HG03159 (cell line): ENCODE measurements at regions not wholly inside any gene's neighbourhood (a gene's known extent, or its start where the extent isn't known, plus 50 kb on each side); places are given as distances from the start of the nearest gene placed in this dataset.

ENCODE experiments used
- ATAC-seq: cut with Tn5 transposase; IDR thresholded peaks from one replicate; pipeline ENCODE4 v1.9.1; 2021; ENCODE audit warnings: mild to moderate bottlenecking, moderate library complexity; ENCODE audit not compliant: unreplicated experiment

- ATAC-seq, result no peak
These were observed 837.7 kb downstream of the GALR1 start for GRCh38 chr18:78087338-78087737.

DNA sequence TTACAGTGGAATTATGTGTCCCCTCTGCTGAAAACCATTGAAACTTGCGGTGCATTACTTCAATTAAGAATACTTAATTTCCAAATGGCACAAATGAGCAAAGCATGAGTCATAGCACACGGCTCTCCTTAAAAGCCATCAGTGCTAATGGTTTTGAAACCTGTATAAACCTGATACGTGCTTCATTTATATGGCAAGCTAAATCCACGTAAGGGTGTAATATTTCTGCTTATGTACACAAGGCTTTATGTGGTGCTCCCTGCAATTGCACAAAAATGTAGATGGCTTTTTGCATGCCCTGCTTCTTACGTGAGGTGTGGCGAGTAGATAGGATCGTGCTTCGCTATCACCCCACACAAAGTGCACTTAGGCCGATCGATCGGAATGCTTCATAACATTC is 840.9 kb downstream of the GALR1 start:
- no peak for ATAC-seq

DNA sequence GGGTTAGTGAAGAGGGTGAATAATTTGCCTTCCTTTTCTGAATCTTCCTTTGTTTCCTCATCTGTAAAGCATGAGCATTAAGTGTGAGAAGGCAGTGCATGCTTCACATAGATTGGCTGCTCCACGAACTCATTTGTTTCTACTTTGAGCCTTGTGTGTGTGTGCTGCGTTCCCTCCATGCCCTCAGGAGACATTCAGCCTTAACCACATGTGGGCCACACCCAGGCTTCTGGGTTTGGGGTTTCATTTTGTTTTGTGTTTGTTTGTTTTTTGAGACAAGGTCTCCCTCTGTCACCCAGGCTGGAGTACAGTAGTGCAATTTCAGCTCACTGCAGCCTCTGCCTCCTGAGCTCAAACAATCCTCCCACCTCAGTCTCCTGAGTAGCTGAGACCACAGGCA is 843.3 kb downstream of the GALR1 start:
- no peak for ATAC-seq

DNA sequence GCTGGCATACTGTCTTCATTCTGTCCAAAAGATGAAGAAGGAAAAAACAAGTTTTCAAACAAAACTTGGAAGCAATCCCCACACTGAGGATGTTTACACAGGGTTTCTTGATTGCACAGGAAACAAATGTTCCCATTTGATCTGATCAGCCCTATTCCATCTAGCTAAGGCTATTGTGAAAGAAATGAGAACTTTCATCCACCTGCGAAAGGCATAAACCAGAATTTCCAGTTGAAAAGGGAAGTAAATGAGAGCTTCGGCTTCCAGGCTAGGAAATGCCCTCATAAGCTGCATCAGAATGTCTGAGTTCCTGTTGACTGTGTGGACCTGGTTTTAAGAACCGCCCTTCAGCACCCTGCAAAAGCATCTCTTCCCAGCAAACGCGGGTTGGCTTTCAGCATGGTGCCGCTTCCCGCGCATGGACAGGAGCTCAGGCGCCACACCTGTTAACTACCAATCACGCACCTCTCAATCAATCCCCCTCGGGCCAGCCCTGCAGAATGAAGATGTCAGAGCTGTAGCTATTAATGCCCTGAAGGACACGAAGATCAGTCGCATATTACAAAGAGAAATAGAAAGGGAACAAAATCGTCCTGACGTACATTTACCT is 850.4 kb downstream of the GALR1 start:
- no peak for ATAC-seq

- ATAC-seq, result no peak
These were observed 851.4 kb downstream of the GALR1 start for GRCh38 chr18:78101091-78101490.

DNA sequence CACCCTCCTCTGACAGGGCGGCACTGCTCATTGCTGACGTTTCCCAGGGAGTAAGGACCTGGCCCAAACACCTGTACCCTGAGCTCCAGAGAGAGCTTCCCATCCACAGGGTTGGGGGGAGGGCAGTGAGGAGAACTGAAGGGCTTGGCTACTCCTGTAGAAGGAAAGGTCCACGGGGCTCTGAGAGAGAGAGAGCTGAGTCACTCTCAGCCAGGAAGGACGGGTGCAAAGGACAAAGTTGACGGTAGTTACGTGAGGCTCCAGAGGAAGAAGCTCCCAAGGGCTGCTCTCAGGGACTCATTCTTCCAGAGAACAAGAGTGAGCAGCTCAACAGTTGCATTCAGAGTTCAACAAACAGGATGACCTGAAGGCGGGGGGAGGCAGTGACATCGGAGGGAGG is 852.5 kb downstream of the GALR1 start:
- ATAC-seq, result no peak

DNA sequence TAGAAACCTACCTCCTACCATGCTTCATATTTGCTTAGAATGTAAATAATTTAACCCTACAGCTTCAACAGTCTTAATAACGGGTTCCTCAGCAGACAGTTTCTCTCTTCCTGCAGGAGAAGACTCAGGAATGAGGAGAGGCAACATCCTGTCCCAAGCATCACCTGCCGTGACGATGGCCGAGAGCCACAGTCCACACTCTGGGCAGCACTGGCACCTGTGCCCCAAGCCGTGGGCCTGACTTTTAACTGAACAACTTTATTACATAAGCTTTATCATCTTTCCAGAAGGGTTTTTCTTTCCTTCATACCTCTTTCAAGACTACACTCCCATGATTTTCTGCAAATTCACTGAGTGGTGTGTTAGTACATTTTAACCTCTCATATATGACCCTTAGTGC is 856.0 kb downstream of the GALR1 start:
- no peak for ATAC-seq

DNA sequence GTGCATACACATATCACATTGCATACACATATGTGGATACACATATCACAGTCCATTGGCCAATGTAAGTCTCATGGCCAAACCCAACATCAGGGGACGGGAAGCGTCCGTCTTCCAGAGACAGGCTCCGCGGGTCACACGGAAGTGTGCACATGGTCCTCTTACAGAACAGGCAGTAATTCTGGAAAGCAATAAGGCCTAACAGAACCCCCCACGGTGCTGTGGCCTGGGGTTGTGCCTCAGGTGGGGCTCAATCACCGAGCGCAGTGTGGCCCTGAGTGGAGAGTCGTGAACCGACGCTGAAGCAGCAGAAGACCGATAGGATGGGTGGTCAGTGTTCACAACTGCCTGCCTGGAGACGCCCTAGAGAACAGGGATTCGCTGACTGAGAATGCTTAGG is 857.3 kb downstream of the GALR1 start:
- no peak for ATAC-seq

GRCh38 chr18:78107363-78107762 is 857.7 kb downstream of the GALR1 start:
- no peak for ATAC-seq

DNA sequence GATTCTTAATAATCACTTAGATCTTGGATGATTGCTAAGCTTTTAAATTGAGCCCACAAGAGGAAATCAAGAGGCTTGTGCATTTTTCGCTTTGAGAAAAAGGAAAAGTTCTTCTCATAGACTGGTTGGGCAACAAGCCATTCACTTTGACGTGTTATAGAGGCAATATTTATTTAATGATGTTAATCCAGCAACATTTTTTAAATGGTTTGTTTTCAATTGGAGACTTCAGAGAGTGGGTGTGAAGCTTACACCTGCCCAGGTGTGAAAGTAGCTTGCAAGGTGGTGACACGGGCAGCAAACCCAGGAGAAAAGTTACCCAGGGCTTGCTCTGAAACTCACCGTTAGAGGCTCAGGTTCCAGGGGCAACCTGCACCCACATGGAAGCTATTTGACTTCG is 858.9 kb downstream of the GALR1 start:
- ATAC-seq, result no peak

DNA sequence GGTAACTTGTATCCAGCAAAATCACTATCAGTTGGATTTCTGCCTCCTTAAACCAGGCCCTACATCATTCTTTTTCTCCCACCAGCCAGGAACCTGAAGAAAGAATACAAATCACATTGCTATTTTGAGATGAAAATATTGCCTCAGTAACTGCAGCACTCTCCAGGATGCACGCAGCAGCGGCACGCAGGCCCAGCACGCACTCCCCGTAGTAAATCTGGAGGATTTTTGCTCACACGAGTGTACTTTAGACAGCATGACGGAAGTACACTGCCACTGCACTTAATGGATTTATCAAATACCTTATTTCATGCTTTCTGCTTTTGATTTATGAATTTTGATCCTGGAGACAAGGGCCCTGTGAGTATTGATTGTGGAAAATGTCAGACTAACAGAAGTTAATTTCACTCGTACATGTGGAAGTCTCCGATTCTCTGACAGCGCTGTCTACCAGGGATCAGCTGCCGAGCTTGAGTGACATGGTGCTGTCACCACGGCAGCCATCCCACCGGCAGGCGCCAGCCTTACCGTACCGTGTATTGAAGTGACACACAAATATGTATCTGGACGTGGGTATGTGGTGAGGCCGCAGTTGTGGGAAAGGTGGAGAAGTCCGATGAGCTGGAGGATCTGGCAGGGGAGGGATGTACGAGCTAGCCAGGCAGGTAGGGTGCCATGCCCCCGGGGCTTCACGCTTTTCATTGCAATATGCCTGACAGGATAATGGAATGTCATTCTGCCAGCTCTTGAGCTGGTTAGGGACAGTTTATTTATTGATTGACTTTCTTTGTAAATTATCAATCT is 863.7 kb downstream of the GALR1 start:
- no peak for ATAC-seq

- no peak for ATAC-seq
These were observed 864.2 kb downstream of the GALR1 start for GRCh38 chr18:78113940-78114251.

DNA sequence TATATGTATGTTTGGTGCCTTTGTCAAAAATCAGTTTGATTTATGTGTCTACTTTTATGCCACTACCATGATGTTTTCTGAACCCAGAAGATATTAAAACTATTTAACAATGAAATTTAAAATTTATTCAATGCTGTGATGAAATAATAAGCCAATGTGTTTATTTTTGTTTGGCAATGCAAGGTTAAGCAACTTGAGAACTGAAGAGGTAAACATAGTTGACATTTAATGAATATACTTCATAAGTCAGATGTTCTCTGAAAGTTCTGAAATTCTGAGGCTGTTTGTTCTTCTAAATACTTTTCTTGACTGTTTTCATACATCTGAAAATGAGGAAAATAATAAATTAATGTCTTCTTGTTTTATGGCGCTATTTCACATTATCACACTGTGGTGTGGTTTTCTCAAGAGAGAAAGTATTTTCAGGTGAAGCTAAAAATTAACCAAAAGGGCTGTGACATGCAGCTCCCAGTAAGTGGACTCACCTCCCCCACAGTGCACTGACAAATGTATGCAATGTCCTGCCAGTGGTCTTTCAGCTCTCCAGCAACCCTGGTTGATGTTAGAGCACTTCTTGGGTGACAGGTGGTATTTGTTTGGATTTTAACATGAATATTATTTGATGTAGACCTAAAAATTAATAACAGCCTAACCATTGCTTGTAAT is 863.6 kb upstream of the SALL3 start:
- no peak for ATAC-seq

DNA sequence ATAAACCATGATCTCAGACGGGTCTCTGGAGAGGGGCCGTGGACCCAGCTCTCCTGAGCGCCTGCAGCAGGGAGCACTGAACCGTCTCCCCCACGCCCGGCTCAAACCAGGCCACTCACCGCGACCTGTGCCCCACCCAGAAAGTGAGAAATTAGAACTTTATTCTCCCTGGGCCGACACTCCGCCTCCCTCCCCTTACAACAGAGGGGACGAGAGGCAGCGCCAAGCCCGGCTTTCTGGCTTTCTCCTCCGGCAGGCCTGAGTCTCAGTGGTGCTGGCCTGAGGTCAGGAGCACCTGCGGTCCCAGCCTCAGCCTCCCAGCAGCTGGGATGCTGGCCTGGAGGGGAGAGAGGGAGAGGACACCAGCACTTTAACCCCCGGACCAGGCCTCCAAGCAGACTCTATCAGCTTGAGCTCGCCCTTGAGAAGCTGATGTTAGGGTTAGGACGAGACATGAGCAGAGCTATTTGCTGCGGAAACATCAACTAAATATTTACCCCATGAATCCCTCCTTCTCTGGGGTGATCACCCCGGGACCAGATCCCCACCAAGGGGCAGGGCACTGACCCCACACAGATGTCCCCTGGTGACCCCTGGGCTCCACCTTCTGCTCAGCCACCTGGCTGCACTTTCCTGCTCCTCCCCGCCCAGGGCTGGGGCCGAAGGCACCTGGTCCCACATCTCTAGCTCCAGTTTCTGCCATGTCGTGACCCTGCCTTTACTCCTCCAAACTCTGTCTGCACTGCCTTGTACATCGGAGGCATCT is 856.3 kb upstream of the SALL3 start:
- no peak for ATAC-seq

GRCh38 chr18:78123926-78124797 is 855.5 kb upstream of the SALL3 start:
- ATAC-seq, result no peak

- ATAC-seq, result no peak
These were observed 854.3 kb upstream of the SALL3 start for GRCh38 chr18:78125206-78125896.

- ATAC-seq, result no peak
These were observed 853.5 kb upstream of the SALL3 start for GRCh38 chr18:78126106-78126505.

DNA sequence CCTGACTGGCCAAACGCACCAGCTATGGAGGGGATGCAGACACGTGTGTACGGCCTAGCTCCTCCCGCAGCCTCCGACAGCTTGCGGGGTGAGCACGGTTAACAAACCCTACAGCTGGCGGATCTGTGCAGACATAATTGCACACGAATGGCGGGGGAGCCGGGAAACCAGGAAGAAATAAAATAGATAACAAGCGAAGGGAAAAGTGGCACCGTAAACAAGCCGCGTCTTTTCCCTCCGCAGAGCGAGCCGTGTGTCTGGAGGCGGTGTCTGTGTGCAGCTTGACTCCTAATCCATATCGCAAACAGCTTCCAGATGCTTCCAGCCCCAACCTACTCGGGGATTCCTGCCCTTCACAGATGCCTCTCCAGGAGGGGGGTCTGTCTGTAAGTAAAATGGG is 853.1 kb upstream of the SALL3 start:
- no peak for ATAC-seq

GRCh38 chr18:78127041-78127440 is 852.6 kb upstream of the SALL3 start:
- no peak for ATAC-seq

- no peak for ATAC-seq
These were observed 851.6 kb upstream of the SALL3 start for GRCh38 chr18:78128004-78128403.
